ENCODE measurements at regions not wholly inside any gene's neighbourhood (a gene's known extent, or its start where the extent isn't known, plus 50 kb on each side); places are given as distances from the start of the nearest gene placed in this dataset.

DNA sequence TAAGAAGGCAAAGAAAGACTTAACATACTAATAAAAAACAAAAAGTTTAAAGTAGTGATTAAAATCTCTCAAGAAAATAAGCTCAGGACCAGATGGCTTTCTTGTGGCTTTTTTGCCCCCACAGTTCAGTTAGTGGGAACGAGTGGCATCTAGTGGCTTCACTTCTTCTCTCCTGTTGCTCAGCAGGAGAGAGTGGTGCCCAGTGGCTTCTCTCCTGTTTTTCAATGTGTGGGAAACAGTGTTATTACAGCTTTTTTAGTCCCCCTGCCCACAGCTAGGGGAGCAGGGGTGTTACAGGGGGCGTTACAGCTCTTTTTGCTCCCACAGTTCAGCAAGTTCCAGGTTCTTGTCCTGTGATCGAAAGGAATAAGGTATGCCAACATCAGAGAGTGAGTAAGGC, 135.2 kb downstream of the RERGL start:
- Histone ChIP-seq H3K27ac (ENCODE audit: extremely low read depth, low read depth, low read length) (no peak overlapping the region), H3K27me3 (ENCODE audit: control insufficient read depth in 2 of 2, insufficient read depth in 2 of 2, low read length in 2 of 2) (no peaks in the 10 kb centered on the region), H3K9ac (ENCODE audit: insufficient read depth in 1 of 2, low read depth in 2 of 2, low read length in 2 of 2) (no peak overlapping the region), H3K4me1 (replicated peaks in 1 of 2; ENCODE audit: control insufficient read depth in 2 of 2, insufficient read depth in 2 of 2, low read length in 2 of 2) (no peaks in the 10 kb centered on the region), H3K4me2 (ENCODE audit: insufficient read depth, low read length) (no peak overlapping the region), H3K9me3 (replicated peaks; ENCODE audit: control insufficient read depth, insufficient read depth, low read depth, low read length) (no peaks in the 10 kb centered on the region; the same call in 1 of the 2 replicates), H2AFZ (ENCODE audit: low read depth, low read length) (no peak overlapping the region), H4K20me1 (replicated peaks; ENCODE audit: control insufficient read depth, insufficient read depth, low read length) (no peaks in the 10 kb centered on the region), H3K4me3 (no peak overlapping the region), H3K9me1 (ENCODE audit: control insufficient read depth, insufficient read depth, low read length) (no peaks in the 10 kb centered on the region), H3K36me3 (ENCODE audit: control insufficient read depth, insufficient read depth, low read length) (no peaks in the 10 kb centered on the region), H3K79me2 (ENCODE audit: control insufficient read depth, insufficient read depth, low read length) (no peaks in the 10 kb centered on the region)
- POLR2A ChIA-PET, result no interaction called here
- WGBS (ENCODE audit: insufficient coverage, low coverage, missing lambda C conversion rate), result 7% methylated on average over 2 of the region's 3 CpGs
- FAIRE-seq (no peak), ATAC-seq (no peak), DNase-seq (ENCODE audit: extremely low read depth in 1 of 4, low spot score in 3 of 4) (no peak)
- TF ChIP-seq BCL6 (CRISPR knock-in tag; IDR thresholded peaks at IDR 0.05) (no peak), MAZ (CRISPR knock-in tag; conservative IDR thresholded peaks at IDR 0.05 in 1 of 2, IDR thresholded peaks at IDR 0.05 in 1 of 2) (no peak), ELF1 (tag; IDR thresholded peaks at IDR 0.05) (no peak), SP1 (CRISPR knock-in tag; IDR thresholded peaks at IDR 0.05) (no peak), FOXJ2 (tag; IDR thresholded peaks at IDR 0.05) (no peak), KDM5B (IDR thresholded peaks at IDR 0.05; ENCODE audit: insufficient replicate concordance, low read depth, low read length) (no peak), TEAD1 (CRISPR knock-in tag; IDR thresholded peaks at IDR 0.05) (no peak), TSC22D4 (tag; IDR thresholded peaks at IDR 0.05) (no peak), ETV6 (IDR thresholded peaks at IDR 0.05; ENCODE audit: borderline replicate concordance in 1 of 2, low read depth in 2 of 2, low read length in 1 of 2) (no peak), ETV6 (CRISPR knock-in tag; IDR thresholded peaks at IDR 0.05; ENCODE audit: borderline replicate concordance) (no peak), TAL1 (IDR thresholded peaks at IDR 0.05) (no peak), C11orf30 (IDR thresholded peaks at IDR 0.05; ENCODE audit: low read depth) (no peak), ZNF354B (CRISPR knock-in tag; IDR thresholded peaks at IDR 0.05) (no peak), SNRNP70 (optimal IDR thresholded peaks at IDR 0.05; ENCODE audit: low read depth, low read length) (no peak), RFX1 (IDR thresholded peaks at IDR 0.05) (no peak), HIVEP1 (CRISPR knock-in tag; IDR thresholded peaks at IDR 0.05) (no peak), CBX1 (IDR thresholded peaks at IDR 0.05; ENCODE audit: low read depth) (no peak), ZNF764 (CRISPR knock-in tag; IDR thresholded peaks at IDR 0.05; ENCODE audit: low read depth) (no peak), JUND (IDR thresholded peaks at IDR 0.05; ENCODE audit: borderline replicate concordance, low read depth, low read length) (no peak), JUND (tag; IDR thresholded peaks at IDR 0.05; ENCODE audit: borderline replicate concordance, low read depth, low read length) (no peak)
- TF ChIP-seq, protein P1, sequence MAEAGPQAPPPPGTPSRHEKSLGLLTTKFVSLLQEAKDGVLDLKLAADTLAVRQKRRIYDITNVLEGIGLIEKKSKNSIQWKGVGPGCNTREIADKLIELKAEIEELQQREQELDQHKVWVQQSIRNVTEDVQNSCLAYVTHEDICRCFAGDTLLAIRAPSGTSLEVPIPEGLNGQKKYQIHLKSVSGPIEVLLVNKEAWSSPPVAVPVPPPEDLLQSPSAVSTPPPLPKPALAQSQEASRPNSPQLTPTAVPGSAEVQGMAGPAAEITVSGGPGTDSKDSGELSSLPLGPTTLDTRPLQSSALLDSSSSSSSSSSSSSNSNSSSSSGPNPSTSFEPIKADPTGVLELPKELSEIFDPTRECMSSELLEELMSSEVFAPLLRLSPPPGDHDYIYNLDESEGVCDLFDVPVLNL (CRISPR knock-in tag; IDR thresholded peaks at IDR 0.05; ENCODE audit: low read depth), result no peak
- in situ Hi-C loops (cut with MboI) (no loop called here), intact Hi-C loops (cut with micrococcal nuclease) (no loop called here)
- BruUV-seq (replicated peaks), result no TSS peak
- CTCF ChIA-PET (ENCODE audit: low intra/inter-chr PET ratio), result no interaction called here
